ENCODE measurements at regions not wholly inside any gene's neighbourhood (a gene's known extent, or its start where the extent isn't known, plus 50 kb on each side); places are given as distances from the start of the nearest gene placed in this dataset.

GRCh38 chr4:77332696-77333270 lies 175.8 kb downstream of the CCNG2 start:
- FAIRE-seq (no peak), DNase-seq (ENCODE audit: low read depth, low spot score) (no peak)
- dilution Hi-C loops (cut with MboI; ENCODE audit: extremely low pct_ligation_motif_present, low sequenced_read_pairs): no loop called here

GRCh38 chr4:77336411-77337142 lies 179.6 kb downstream of the CCNG2 start:
- TF ChIP-seq CTCF (optimal IDR thresholded peaks at IDR 0.05 in 1 of 3, IDR thresholded peaks at IDR 0.05 in 1 of 3, conservative IDR thresholded peaks at IDR 0.05 in 1 of 3; ENCODE audit: extremely low read depth in 1 of 3, insufficient read depth in 2 of 3, low read length in 3 of 3) (no peak), EZH2 (IDR thresholded peaks at IDR 0.05; ENCODE audit: low read length) (no peak)
- Histone ChIP-seq H3K9me1 (ENCODE audit: control insufficient read depth, extremely low read depth, insufficient read depth, low read length) (no peaks in the 10 kb centered on the region), H3K27me3 (ENCODE audit: control insufficient read depth, extremely low read depth, insufficient read depth, low read length) (no peaks in the 10 kb centered on the region), H3K4me1 (ENCODE audit: control insufficient read depth, extremely low read depth, insufficient read depth, low read length) (peaks cover 15% of the 10 kb centered on the region), H3K4me2 (ENCODE audit: control insufficient read depth, extremely low read depth, insufficient read depth, low read depth, low read length) (peak overlapping the region; percentile 46), H3K79me2 (ENCODE audit: control insufficient read depth, insufficient read depth, low read length) (no peaks in the 10 kb centered on the region), H4K20me1 (ENCODE audit: control insufficient read depth, extremely low read depth, insufficient read depth, low read length) (no peaks in the 10 kb centered on the region), H2AFZ (ENCODE audit: control insufficient read depth, low read length) (peak overlapping the region; percentile 64), H3K36me3 (ENCODE audit: control insufficient read depth in 2 of 2, extremely low read depth in 1 of 2, insufficient read depth in 2 of 2, low read length in 2 of 2) (no peaks in the 10 kb centered on the region), H3K4me3 (ENCODE audit: control insufficient read depth in 2 of 3, extremely low read depth in 1 of 3, insufficient read depth in 2 of 3, low read depth in 1 of 3, low read length in 3 of 3) (peak overlapping the region in 1 of 3 experiments; percentile 24), H3K9me3 (ENCODE audit: control insufficient read depth, low read depth, low read length) (peaks cover 23% of the 10 kb centered on the region), H3K27ac (ENCODE audit: control insufficient read depth, insufficient read depth, low read length) (peak overlapping the region; percentile 59), H3K9ac (ENCODE audit: control insufficient read depth, extremely low read depth, insufficient read depth, low read length) (no peak overlapping the region)
- peak; percentile 63 for DNase-seq (ENCODE audit: low read depth, low spot score)
- FAIRE-seq: peak; percentile 92
- dilution Hi-C loops (cut with MboI; ENCODE audit: extremely low pct_ligation_motif_present, low sequenced_read_pairs): no loop called here

More at GRCh38 chr4:77332696-77333270, 175.8 kb downstream of the CCNG2 start:
- no peak for TF ChIP-seq EZH2 (IDR thresholded peaks at IDR 0.05; ENCODE audit: low read length)
- no peak for TF ChIP-seq CTCF (optimal IDR thresholded peaks at IDR 0.05 in 1 of 3, IDR thresholded peaks at IDR 0.05 in 1 of 3, conservative IDR thresholded peaks at IDR 0.05 in 1 of 3; ENCODE audit: extremely low read depth in 1 of 3, insufficient read depth in 2 of 3, low read length in 3 of 3)
- no peaks in the 10 kb centered on the region for H3K27me3 ChIP-seq (ENCODE audit: control insufficient read depth, extremely low read depth, insufficient read depth, low read length)
- H4K20me1 ChIP-seq (ENCODE audit: control insufficient read depth, extremely low read depth, insufficient read depth, low read length): no peaks in the 10 kb centered on the region
- no peak overlapping the region for H3K4me3 ChIP-seq (ENCODE audit: control insufficient read depth in 2 of 3, extremely low read depth in 1 of 3, insufficient read depth in 2 of 3, low read depth in 1 of 3, low read length in 3 of 3)
- H3K4me1 ChIP-seq (ENCODE audit: control insufficient read depth, extremely low read depth, insufficient read depth, low read length): peaks cover 15% of the 10 kb centered on the region
- no peak overlapping the region for H3K4me2 ChIP-seq (ENCODE audit: control insufficient read depth, extremely low read depth, insufficient read depth, low read depth, low read length)
- H3K9ac ChIP-seq (ENCODE audit: control insufficient read depth, extremely low read depth, insufficient read depth, low read length): no peak overlapping the region
- H3K9me1 ChIP-seq (ENCODE audit: control insufficient read depth, extremely low read depth, insufficient read depth, low read length): no peaks in the 10 kb centered on the region
- no peak overlapping the region for H3K27ac ChIP-seq (ENCODE audit: control insufficient read depth, insufficient read depth, low read length)
- H2AFZ ChIP-seq (ENCODE audit: control insufficient read depth, low read length): no peak overlapping the region
- no peaks in the 10 kb centered on the region for H3K79me2 ChIP-seq (ENCODE audit: control insufficient read depth, insufficient read depth, low read length)
- H3K9me3 ChIP-seq (ENCODE audit: control insufficient read depth, low read depth, low read length): peaks cover 23% of the 10 kb centered on the region
- H3K36me3 ChIP-seq (ENCODE audit: control insufficient read depth in 2 of 2, extremely low read depth in 1 of 2, insufficient read depth in 2 of 2, low read length in 2 of 2): no peaks in the 10 kb centered on the region
